ENCODE measurements at regions not wholly inside any gene's neighbourhood (a gene's known extent, or its start where the extent isn't known, plus 50 kb on each side); places are given as distances from the start of the nearest gene placed in this dataset.

- no peak for TF ChIP-seq POLR2AphosphoS5 (IDR thresholded peaks at IDR 0.05; ENCODE audit: low read depth)
- TF ChIP-seq, protein P1, sequence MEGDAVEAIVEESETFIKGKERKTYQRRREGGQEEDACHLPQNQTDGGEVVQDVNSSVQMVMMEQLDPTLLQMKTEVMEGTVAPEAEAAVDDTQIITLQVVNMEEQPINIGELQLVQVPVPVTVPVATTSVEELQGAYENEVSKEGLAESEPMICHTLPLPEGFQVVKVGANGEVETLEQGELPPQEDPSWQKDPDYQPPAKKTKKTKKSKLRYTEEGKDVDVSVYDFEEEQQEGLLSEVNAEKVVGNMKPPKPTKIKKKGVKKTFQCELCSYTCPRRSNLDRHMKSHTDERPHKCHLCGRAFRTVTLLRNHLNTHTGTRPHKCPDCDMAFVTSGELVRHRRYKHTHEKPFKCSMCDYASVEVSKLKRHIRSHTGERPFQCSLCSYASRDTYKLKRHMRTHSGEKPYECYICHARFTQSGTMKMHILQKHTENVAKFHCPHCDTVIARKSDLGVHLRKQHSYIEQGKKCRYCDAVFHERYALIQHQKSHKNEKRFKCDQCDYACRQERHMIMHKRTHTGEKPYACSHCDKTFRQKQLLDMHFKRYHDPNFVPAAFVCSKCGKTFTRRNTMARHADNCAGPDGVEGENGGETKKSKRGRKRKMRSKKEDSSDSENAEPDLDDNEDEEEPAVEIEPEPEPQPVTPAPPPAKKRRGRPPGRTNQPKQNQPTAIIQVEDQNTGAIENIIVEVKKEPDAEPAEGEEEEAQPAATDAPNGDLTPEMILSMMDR (conservative IDR thresholded peaks at IDR 0.05; ENCODE audit: low read depth in 2 of 2) = no peak
- TF ChIP-seq EZH2 (IDR thresholded peaks at IDR 0.05; ENCODE audit: low read depth, unreplicated experiment) = no peak
- TF ChIP-seq, protein P2, sequence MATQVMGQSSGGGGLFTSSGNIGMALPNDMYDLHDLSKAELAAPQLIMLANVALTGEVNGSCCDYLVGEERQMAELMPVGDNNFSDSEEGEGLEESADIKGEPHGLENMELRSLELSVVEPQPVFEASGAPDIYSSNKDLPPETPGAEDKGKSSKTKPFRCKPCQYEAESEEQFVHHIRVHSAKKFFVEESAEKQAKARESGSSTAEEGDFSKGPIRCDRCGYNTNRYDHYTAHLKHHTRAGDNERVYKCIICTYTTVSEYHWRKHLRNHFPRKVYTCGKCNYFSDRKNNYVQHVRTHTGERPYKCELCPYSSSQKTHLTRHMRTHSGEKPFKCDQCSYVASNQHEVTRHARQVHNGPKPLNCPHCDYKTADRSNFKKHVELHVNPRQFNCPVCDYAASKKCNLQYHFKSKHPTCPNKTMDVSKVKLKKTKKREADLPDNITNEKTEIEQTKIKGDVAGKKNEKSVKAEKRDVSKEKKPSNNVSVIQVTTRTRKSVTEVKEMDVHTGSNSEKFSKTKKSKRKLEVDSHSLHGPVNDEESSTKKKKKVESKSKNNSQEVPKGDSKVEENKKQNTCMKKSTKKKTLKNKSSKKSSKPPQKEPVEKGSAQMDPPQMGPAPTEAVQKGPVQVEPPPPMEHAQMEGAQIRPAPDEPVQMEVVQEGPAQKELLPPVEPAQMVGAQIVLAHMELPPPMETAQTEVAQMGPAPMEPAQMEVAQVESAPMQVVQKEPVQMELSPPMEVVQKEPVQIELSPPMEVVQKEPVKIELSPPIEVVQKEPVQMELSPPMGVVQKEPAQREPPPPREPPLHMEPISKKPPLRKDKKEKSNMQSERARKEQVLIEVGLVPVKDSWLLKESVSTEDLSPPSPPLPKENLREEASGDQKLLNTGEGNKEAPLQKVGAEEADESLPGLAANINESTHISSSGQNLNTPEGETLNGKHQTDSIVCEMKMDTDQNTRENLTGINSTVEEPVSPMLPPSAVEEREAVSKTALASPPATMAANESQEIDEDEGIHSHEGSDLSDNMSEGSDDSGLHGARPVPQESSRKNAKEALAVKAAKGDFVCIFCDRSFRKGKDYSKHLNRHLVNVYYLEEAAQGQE (IDR thresholded peaks at IDR 0.05; ENCODE audit: unreplicated experiment) = no peak
- TF ChIP-seq JUNB (IDR thresholded peaks at IDR 0.05; ENCODE audit: unreplicated experiment) = no peak
- no peak for TF ChIP-seq ZNF114 (CRISPR knock-in tag; IDR thresholded peaks at IDR 0.05)
- no peak for TF ChIP-seq ETS1 (IDR thresholded peaks at IDR 0.05)
- no peak for TF ChIP-seq EZH2phosphoT487 (IDR thresholded peaks at IDR 0.05; ENCODE audit: unreplicated experiment)
- TF ChIP-seq CREB1 (CRISPR knock-in tag; IDR thresholded peaks at IDR 0.05; ENCODE audit: low read depth) = no peak
- TF ChIP-seq ZNF331 (CRISPR knock-in tag; IDR thresholded peaks at IDR 0.05; ENCODE audit: low read depth) = no peak
- no peak for TF ChIP-seq STAT1 (IDR thresholded peaks at IDR 0.05; ENCODE audit: unreplicated experiment)
- no peak for TF ChIP-seq ZNF462 (CRISPR knock-in tag; IDR thresholded peaks at IDR 0.05)
- TF ChIP-seq NANOG (IDR thresholded peaks at IDR 0.05; ENCODE audit: borderline replicate concordance) = no peak
Measured at GRCh38 chr2:31812051-31812798, 198.6 kb downstream of the MEMO1 start.
